ENCODE measurements at regions not wholly inside any gene's neighbourhood (a gene's known extent, or its start where the extent isn't known, plus 50 kb on each side); places are given as distances from the start of the nearest gene placed in this dataset.
A peak's percentile ranks its signal among the peaks of the same experiment; 100 is the strongest.

- H3K36me3 ChIP-seq (ENCODE audit: insufficient read depth, low read length, poor library complexity, severe bottlenecking): no peaks in the 10 kb centered on the region
- no peak overlapping the region for H3K27ac ChIP-seq (ENCODE audit: low read depth, low read length, poor library complexity, severe bottlenecking)
- no peak for TF ChIP-seq EZH2 (IDR thresholded peaks at IDR 0.05; ENCODE audit: borderline replicate concordance, low read depth, low read length, poor library complexity, severe bottlenecking)
- peak; percentile 57 for TF ChIP-seq CTCF (conservative IDR thresholded peaks at IDR 0.05; ENCODE audit: low read depth, low read length)
- H3K9me3 ChIP-seq (ENCODE audit: low read depth, low read length, poor library complexity, severe bottlenecking): no peaks in the 10 kb centered on the region
- H3K27me3 ChIP-seq (replicated peaks; ENCODE audit: insufficient read depth, low read depth, low read length, poor library complexity): no peaks in the 10 kb centered on the region
- POLR2A ChIA-PET (ENCODE audit: low non-redundant PET): no interaction called here
- peak; percentile 27 for DNase-seq (ENCODE audit: low spot score)
- H3K4me3 ChIP-seq (ENCODE audit: low read depth, low read length, poor library complexity, severe bottlenecking): no peak overlapping the region
- H3K4me1 ChIP-seq (ENCODE audit: insufficient read depth, low read length, poor library complexity, severe bottlenecking): no peaks in the 10 kb centered on the region
- CTCF ChIA-PET: interaction anchor here (0.7 to 1.1 kb wide), 2 partner anchors 106 to 1186 kb away, joined by 3 read pairs; no protein-coding TSS in a partner anchor
- no TSS peak for BruUV-seq (replicated peaks)
- intact Hi-C loops (cut with micrococcal nuclease; ENCODE audit: unreplicated experiment): no loop called here
Observed at GRCh38 chr6:79762370-79762769, 131.2 kb downstream of the SH3BGRL2 start.

- no peaks in the 10 kb centered on the region for H3K4me1 ChIP-seq (ENCODE audit: insufficient read depth, low read length, poor library complexity, severe bottlenecking)
- DNase-seq (ENCODE audit: low spot score): no peak
- no peaks in the 10 kb centered on the region for H3K36me3 ChIP-seq (ENCODE audit: insufficient read depth, low read length, poor library complexity, severe bottlenecking)
- intact Hi-C loops (cut with micrococcal nuclease; ENCODE audit: unreplicated experiment): no loop called here
- CTCF ChIA-PET: no interaction called here
- no peaks in the 10 kb centered on the region for H3K27me3 ChIP-seq (replicated peaks; ENCODE audit: insufficient read depth, low read depth, low read length, poor library complexity)
- TF ChIP-seq CTCF (conservative IDR thresholded peaks at IDR 0.05; ENCODE audit: low read depth, low read length) (no peak), EZH2 (IDR thresholded peaks at IDR 0.05; ENCODE audit: borderline replicate concordance, low read depth, low read length, poor library complexity, severe bottlenecking) (no peak)
- H3K9me3 ChIP-seq (ENCODE audit: low read depth, low read length, poor library complexity, severe bottlenecking): no peaks in the 10 kb centered on the region
- BruUV-seq (replicated peaks): no TSS peak
- H3K4me3 ChIP-seq (ENCODE audit: low read depth, low read length, poor library complexity, severe bottlenecking): no peak overlapping the region
- POLR2A ChIA-PET (ENCODE audit: low non-redundant PET): no interaction called here
- no peak overlapping the region for H3K27ac ChIP-seq (ENCODE audit: low read depth, low read length, poor library complexity, severe bottlenecking)
Observed at GRCh38 chr6:79756496-79756895, 125.4 kb downstream of the SH3BGRL2 start.

- BruUV-seq (replicated peaks): no TSS peak
- DNase-seq (ENCODE audit: low spot score): no peak
- H3K4me1 ChIP-seq (ENCODE audit: insufficient read depth, low read length, poor library complexity, severe bottlenecking): no peaks in the 10 kb centered on the region
- H3K36me3 ChIP-seq (ENCODE audit: insufficient read depth, low read length, poor library complexity, severe bottlenecking): no peaks in the 10 kb centered on the region
- POLR2A ChIA-PET (ENCODE audit: low non-redundant PET): no interaction called here
- intact Hi-C loops (cut with micrococcal nuclease; ENCODE audit: unreplicated experiment): no loop called here
- TF ChIP-seq EZH2 (IDR thresholded peaks at IDR 0.05; ENCODE audit: borderline replicate concordance, low read depth, low read length, poor library complexity, severe bottlenecking) (no peak), CTCF (conservative IDR thresholded peaks at IDR 0.05; ENCODE audit: low read depth, low read length) (no peak)
- CTCF ChIA-PET: no interaction called here
- H3K27ac ChIP-seq (ENCODE audit: low read depth, low read length, poor library complexity, severe bottlenecking): no peak overlapping the region
- H3K4me3 ChIP-seq (ENCODE audit: low read depth, low read length, poor library complexity, severe bottlenecking): no peak overlapping the region
- no peaks in the 10 kb centered on the region for H3K27me3 ChIP-seq (replicated peaks; ENCODE audit: insufficient read depth, low read depth, low read length, poor library complexity)
- H3K9me3 ChIP-seq (ENCODE audit: low read depth, low read length, poor library complexity, severe bottlenecking): no peaks in the 10 kb centered on the region
Observed at GRCh38 chr6:79755967-79756366, 124.8 kb downstream of the SH3BGRL2 start.

Measured in A673 (cell line).